AG04449 (cell line): ENCODE measurements at regions not wholly inside any gene's neighbourhood (a gene's known extent, or its start where the extent isn't known, plus 50 kb on each side); places are given as distances from the start of the nearest gene placed in this dataset.

ENCODE experiments used
- CTCF ChIA-PET: fragments of 350-600 bp; formaldehyde crosslinking; extraction: SDS; loops from one replicate; lab custom pipeline; 2021; ENCODE audit warnings: antibody characterized with exemption; lab: Yijun Ruan, JAX
- POLR2A ChIA-PET: fragments of 400-600, 350-600 bp; formaldehyde crosslinking; extraction: SDS; loops from one replicate; lab custom pipeline; 2020; ENCODE audit warnings: antibody characterized with exemption, inconsistent platforms; lab: Yijun Ruan, JAX
- DNase-seq: peaks from one replicate; pipeline ENCODE4 v3.0.0-alpha.2; 2010; ENCODE audit warnings: low read depth, low spot score
- H3K4me3 ChIP-seq: 2 replicates; pipeline ENCODE4 v1.5.1; 2011; ENCODE audit warnings: low read depth, mild to moderate bottlenecking, control low read depth, low read length
- CTCF ChIP-seq: IDR thresholded peaks from one replicate; pipeline ENCODE4 v1.5.1; 2011; ENCODE audit warnings: mild to moderate bottlenecking, moderate library complexity, low read length, control low read depth, inconsistent platforms; ENCODE audit not compliant: insufficient read depth; ENCODE audit errors: missing control alignments

DNA sequence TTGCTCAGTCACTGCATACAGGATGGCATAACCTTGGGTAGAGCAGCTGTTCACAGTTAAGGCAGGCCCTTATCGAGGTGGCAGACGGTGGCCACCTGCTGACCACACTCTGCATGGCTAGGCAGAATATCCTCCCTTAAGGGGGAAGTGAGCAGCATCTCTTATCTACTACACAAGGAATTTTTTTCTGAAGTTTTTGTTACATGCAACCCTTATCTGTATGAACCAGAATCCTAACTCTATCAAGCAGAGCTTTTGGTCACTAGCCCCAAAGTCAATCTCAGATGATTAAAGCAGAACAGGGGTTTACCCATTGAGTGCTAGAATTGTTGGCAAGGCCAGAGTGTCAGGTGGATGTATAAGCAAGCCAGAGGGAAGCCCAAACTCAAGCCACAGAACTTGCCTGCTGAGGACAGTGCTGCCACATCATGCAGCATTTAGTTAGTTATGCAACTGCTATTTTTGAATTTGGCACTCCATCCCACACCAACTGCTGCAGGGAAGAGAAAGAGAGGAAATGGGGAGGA is 192.8 kb downstream of the TBX5 start:
- ChIA-PET CTCF (no interaction called here), POLR2A (no interaction called here)
- H3K4me3 ChIP-seq = no peak overlapping the region
- no peak for TF ChIP-seq CTCF
- no peak for DNase-seq

GRCh38 chr12:114209861-114210260 is 196.1 kb downstream of the TBX5 start:
- ChIA-PET CTCF (no interaction called here), POLR2A (no interaction called here)
- TF ChIP-seq CTCF = no peak
- no peak overlapping the region for H3K4me3 ChIP-seq
- no peak for DNase-seq

DNA sequence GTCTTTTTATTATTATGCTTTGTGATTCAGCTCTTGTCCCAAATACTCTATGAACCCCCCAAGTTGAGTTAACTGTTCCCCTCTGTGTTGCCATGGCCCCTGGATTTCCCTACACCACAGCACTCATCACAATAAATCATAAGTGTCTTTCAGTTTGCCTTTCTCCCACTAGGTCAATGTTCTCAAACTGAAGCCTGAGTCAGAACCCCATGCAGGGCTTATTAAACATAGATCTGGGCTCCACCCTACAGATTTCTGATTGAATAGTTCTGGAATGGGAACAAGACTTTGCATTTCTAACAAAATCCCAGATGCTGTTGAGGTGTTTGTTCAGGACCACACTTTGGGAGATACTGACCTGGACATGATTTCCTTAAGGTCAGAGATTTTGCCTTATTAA is 199.4 kb downstream of the TBX5 start:
- no peak for TF ChIP-seq CTCF
- POLR2A ChIA-PET = no interaction called here
- no peak overlapping the region for H3K4me3 ChIP-seq
- CTCF ChIA-PET = no interaction called here
- DNase-seq = no peak

DNA sequence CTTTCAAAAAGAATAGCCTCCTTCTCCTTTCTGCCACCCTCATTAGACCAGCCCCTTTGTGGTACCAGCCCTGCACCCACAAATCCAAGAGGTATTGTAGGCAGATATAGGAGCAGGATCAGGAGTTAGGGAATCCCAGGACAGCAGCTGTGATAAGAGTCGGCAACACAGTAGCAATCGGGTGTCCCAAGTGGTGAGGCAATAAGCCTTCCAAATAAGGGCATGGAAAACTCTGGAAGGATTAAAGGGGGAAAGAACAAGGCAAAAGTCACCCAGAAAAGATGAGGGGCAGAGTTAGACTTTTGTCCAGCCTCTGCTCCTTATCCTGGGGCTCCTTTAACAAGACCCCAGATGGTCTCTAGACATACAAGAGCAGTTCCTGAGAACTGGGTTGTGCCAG is 204.2 kb downstream of the TBX5 start:
- ChIA-PET CTCF (no interaction called here), POLR2A (no interaction called here)
- no peak for DNase-seq
- TF ChIP-seq CTCF = no peak
- no peak overlapping the region for H3K4me3 ChIP-seq

- DNase-seq = no peak
- no peak for TF ChIP-seq CTCF
- ChIA-PET CTCF (no interaction called here), POLR2A (no interaction called here)
- no peak overlapping the region for H3K4me3 ChIP-seq
These were observed 211.0 kb downstream of the TBX5 start for GRCh38 chr12:114194956-114195355.

GRCh38 chr12:114194066-114194465 is 211.9 kb downstream of the TBX5 start:
- ChIA-PET POLR2A (no interaction called here), CTCF (no interaction called here)
- no peak for TF ChIP-seq CTCF
- DNase-seq = no peak
- no peak overlapping the region for H3K4me3 ChIP-seq

DNA sequence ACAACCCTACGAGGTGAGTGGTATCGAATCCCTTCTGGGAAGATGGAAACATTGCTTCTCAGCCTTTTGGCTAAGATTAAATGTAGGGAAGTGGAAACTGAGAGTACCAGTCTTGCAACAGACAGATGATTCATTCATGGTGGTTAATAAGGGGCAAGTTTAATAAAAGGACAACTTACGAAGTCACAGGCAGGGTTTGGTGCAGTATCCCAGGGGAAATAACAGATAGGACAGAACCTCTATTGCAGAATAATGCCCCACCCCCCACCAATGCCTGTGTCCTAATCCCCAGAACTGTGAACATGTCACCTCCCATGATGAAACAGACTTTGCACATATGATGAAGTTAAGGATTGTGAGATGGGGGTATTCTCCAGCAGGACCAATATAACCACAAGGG is 212.5 kb downstream of the TBX5 start:
- CTCF ChIA-PET = no interaction called here
- POLR2A ChIA-PET = no interaction called here
- no peak overlapping the region for H3K4me3 ChIP-seq
- no peak for TF ChIP-seq CTCF
- no peak for DNase-seq
